Endodermal cell (in vitro differentiated cells): ENCODE measurements at regions not wholly inside any gene's neighbourhood (a gene's known extent, or its start where the extent isn't known, plus 50 kb on each side); places are given as distances from the start of the nearest gene placed in this dataset.
A peak's percentile ranks its signal among the peaks of the same experiment; 100 is the strongest.

Source experiments
- DNase-seq: peaks from one replicate; pipeline ENCODE4 v3.0.0-alpha.2; 2017
- H3K27ac ChIP-seq: 2 replicates; pipeline ENCODE4 v1.5.1; 2013; ENCODE audit warnings: mild to moderate bottlenecking, low read depth, low read length, moderate library complexity
- H3K27me3 ChIP-seq: 2 replicates; pipeline ENCODE4 v1.6.1; 2013; ENCODE audit warnings: mild to moderate bottlenecking, low read length, moderate library complexity; ENCODE audit not compliant: insufficient read depth, control insufficient read depth, poor library complexity, severe bottlenecking
- H3K36me3 ChIP-seq: 2 replicates; pipeline ENCODE4 v1.7.0; 2013; ENCODE audit warnings: mild to moderate bottlenecking, low read length, moderate library complexity; ENCODE audit not compliant: control insufficient read depth, insufficient read depth
- H3K4me1 ChIP-seq: one replicate; pipeline ENCODE4 v1.7.0; 2013; ENCODE audit warnings: low read length; ENCODE audit not compliant: control insufficient read depth, insufficient read depth
- H3K4me3 ChIP-seq: 2 replicates; pipeline ENCODE4 v1.5.1; 2013; ENCODE audit warnings: mild to moderate bottlenecking, low read length, moderate library complexity
- H3K9ac ChIP-seq: 2 replicates; pipeline ENCODE4 v1.6.1; 2013; ENCODE audit warnings: mild to moderate bottlenecking, low read length, moderate library complexity; ENCODE audit not compliant: poor library complexity, severe bottlenecking; ENCODE audit errors: extremely low read depth
- H3K9me3 ChIP-seq: 2 replicates; pipeline ENCODE4 v1.6.1; 2013; ENCODE audit warnings: mild to moderate bottlenecking, low read length, moderate library complexity; ENCODE audit not compliant: control insufficient read depth
- H3K27ac Mint-ChIP-seq: 2 replicates; pipeline ENCODE4 v1.8.0; 2020; ENCODE audit warnings: mixed read lengths
- H3K27me3 Mint-ChIP-seq: 2 replicates; pipeline ENCODE4 v1.8.0; 2021; ENCODE audit warnings: mild to moderate bottlenecking, mixed read lengths; ENCODE audit not compliant: insufficient read depth
- H3K36me3 Mint-ChIP-seq: 2 replicates; pipeline ENCODE4 v1.8.0; 2020; ENCODE audit warnings: low read depth, mixed read lengths
- H3K4me1 Mint-ChIP-seq: 2 replicates; pipeline ENCODE4 v1.8.0; 2020; ENCODE audit warnings: mixed read lengths
- H3K4me3 Mint-ChIP-seq: 2 replicates; pipeline ENCODE4 v1.8.0; 2020; ENCODE audit warnings: mild to moderate bottlenecking, moderate library complexity, mixed read lengths
- H3K9me3 Mint-ChIP-seq: 2 replicates; pipeline ENCODE4 v1.8.0; 2020; ENCODE audit warnings: mild to moderate bottlenecking, mixed read lengths
- CTCF ChIP-seq: fragments of 200-600 bp; sonication (generic); conservative IDR thresholded peaks from 2 replicates; pipeline ENCODE4 v1.5.0; 2021; ENCODE audit warnings: antibody characterized with exemption, mild to moderate bottlenecking
- WGBS, 2 experiments: methylation state at CpG; one replicate each; pipeline versions ENCODE4 v1.1.5 to v1.1.7; 2013; ENCODE audit warnings: missing lambda C conversion rate in 2 of 2, mixed read lengths in 1 of 2; ENCODE audit not compliant: insufficient coverage in 1 of 2, insufficient read length in 1 of 2; 5-methylcytosine and 5-hydroxymethylcytosine counted together

GRCh38 chr10:34907743-34908430 lies 92.8 kb upstream of the PARD3 start:
- WGBS, 2 experiments: 83 to 88% methylated on average over 4 to 5 of the region's 5 CpGs
- no peak for TF ChIP-seq CTCF
- H3K9ac ChIP-seq: no peak overlapping the region
- H3K27ac ChIP-seq: no peak overlapping the region
- Mint-ChIP-seq H3K27ac (no peak overlapping the region), H3K27me3 (no peaks in the 10 kb centered on the region), H3K4me1 (peaks cover 4% of the 10 kb centered on the region), H3K9me3 (no peaks in the 10 kb centered on the region), H3K36me3 (no peaks in the 10 kb centered on the region), H3K4me3 (no peak overlapping the region)
- DNase-seq: no peak
- H3K36me3 ChIP-seq: no peaks in the 10 kb centered on the region
- no peaks in the 10 kb centered on the region for H3K9me3 ChIP-seq
- no peak overlapping the region for H3K4me3 ChIP-seq
- peaks cover 5% of the 10 kb centered on the region for H3K4me1 ChIP-seq
- no peaks in the 10 kb centered on the region for H3K27me3 ChIP-seq

- no peak for TF ChIP-seq CTCF
- no peaks in the 10 kb centered on the region for H3K36me3 ChIP-seq
- H3K27ac ChIP-seq: peak overlapping the region; percentile 93
- Mint-ChIP-seq H3K27ac (peak overlapping the region; percentile 2), H3K4me3 (no peak overlapping the region), H3K27me3 (no peaks in the 10 kb centered on the region), H3K4me1 (peaks cover 4% of the 10 kb centered on the region), H3K9me3 (no peaks in the 10 kb centered on the region), H3K36me3 (no peaks in the 10 kb centered on the region)
- 80 to 89% methylated on average over 27 to 29 of the region's 29 CpGs for WGBS, 2 experiments
- H3K9ac ChIP-seq: no peak overlapping the region
- H3K4me3 ChIP-seq: no peak overlapping the region
- peak; percentile 85 for DNase-seq
- H3K4me1 ChIP-seq: peaks cover 5% of the 10 kb centered on the region
- no peaks in the 10 kb centered on the region for H3K27me3 ChIP-seq
- H3K9me3 ChIP-seq: no peaks in the 10 kb centered on the region
Observed at GRCh38 chr10:34906067-34906965, 91.2 kb upstream of the PARD3 start.

GRCh38 chr10:34905200-34905927 lies 90.3 kb upstream of the PARD3 start:
- Histone ChIP-seq H3K9ac (no peak overlapping the region), H3K27me3 (no peaks in the 10 kb centered on the region), H3K4me1 (peaks cover 5% of the 10 kb centered on the region), H3K36me3 (no peaks in the 10 kb centered on the region), H3K9me3 (no peaks in the 10 kb centered on the region), H3K27ac (peak overlapping the region; percentile 93), H3K4me3 (no peak overlapping the region)
- no peaks in the 10 kb centered on the region for H3K36me3 Mint-ChIP-seq
- peak; percentile 61 for DNase-seq
- peak overlapping the region; percentile 2 for H3K27ac Mint-ChIP-seq
- no peaks in the 10 kb centered on the region for H3K27me3 Mint-ChIP-seq
- H3K4me3 Mint-ChIP-seq: no peak overlapping the region
- WGBS, 2 experiments: 88% methylated on average over 5 to 9 of the region's 9 CpGs
- TF ChIP-seq CTCF: no peak
- no peaks in the 10 kb centered on the region for H3K9me3 Mint-ChIP-seq
- peaks cover 4% of the 10 kb centered on the region for H3K4me1 Mint-ChIP-seq
